ENCODE measurements at regions not wholly inside any gene's neighbourhood (a gene's known extent, or its start where the extent isn't known, plus 50 kb on each side); places are given as distances from the start of the nearest gene placed in this dataset.
"Not testable (repeated sequence)": the region's sequence is repeated elsewhere in the genome, so short reads cannot be mapped to it uniquely, and the experiment has no call there.

GRCh38 chrX:906586-906985 is 276.0 kb downstream of the SHOX start:
- H3K4me3 ChIP-seq = no peak overlapping the region
- DNase-seq = peak in 1 of 2 donors; percentile 16
- peaks cover 0 to under 1% (median 0%) of the 10 kb centered on the region in 3 donors for H3K9me3 ChIP-seq
- H3K4me1 ChIP-seq = no peaks in the 10 kb centered on the region
- H3K27ac ChIP-seq = no peak overlapping the region
- intact Hi-C loops (cut with DNase I; ENCODE audit: low total_unique reads) = no loop called here
- H3K36me3 ChIP-seq = no peaks in the 10 kb centered on the region
- no peak for TF ChIP-seq CTCF (IDR thresholded peaks at IDR 0.05)
- peaks cover 0 to 9% of the 10 kb centered on the region in 2 donors for H3K27me3 ChIP-seq

GRCh38 chrX:905848-906566 is 275.4 kb downstream of the SHOX start:
- peaks cover 0 to 4% (median 0%) of the 10 kb centered on the region in 3 donors for H3K9me3 ChIP-seq
- H3K4me3 ChIP-seq = no peak overlapping the region
- no peak for TF ChIP-seq CTCF (IDR thresholded peaks at IDR 0.05)
- H3K27ac ChIP-seq = no peak overlapping the region
- H3K4me1 ChIP-seq = no peaks in the 10 kb centered on the region
- intact Hi-C loops (cut with DNase I; ENCODE audit: low total_unique reads) = no loop called here
- DNase-seq = peak in 1 of 2 donors; percentile 49
- no peaks in the 10 kb centered on the region for H3K36me3 ChIP-seq
- H3K27me3 ChIP-seq = peaks cover 0 to 9% of the 10 kb centered on the region in 2 donors

- no peak overlapping the region for H3K27ac ChIP-seq
- intact Hi-C loops (cut with DNase I; ENCODE audit: low total_unique reads) = no loop called here
Observed at GRCh38 chrX:903116-903515, 272.5 kb downstream of the SHOX start.

GRCh38 chrX:896256-896655 is 265.7 kb downstream of the SHOX start:
- Histone ChIP-seq H3K27me3 (no peaks in the 10 kb centered on the region), H3K4me3 (no peak overlapping the region), H3K4me1 (no peaks in the 10 kb centered on the region), H3K27ac (no peak overlapping the region), H3K36me3 (no peaks in the 10 kb centered on the region), H3K9me3 (peaks cover 0 to 9% (median 0%) of the 10 kb centered on the region in 3 donors)
- no peak for DNase-seq
- intact Hi-C loops (cut with DNase I; ENCODE audit: low total_unique reads) = no loop called here
- no peak for TF ChIP-seq CTCF (IDR thresholded peaks at IDR 0.05)

More at GRCh38 chrX:903116-903515, 272.5 kb downstream of the SHOX start:
- Histone ChIP-seq H3K4me1 (no peaks in the 10 kb centered on the region), H3K9me3 (peaks cover 0 to 4% (median 0%) of the 10 kb centered on the region in 3 donors), H3K36me3 (no peaks in the 10 kb centered on the region), H3K27me3 (peaks cover 0 to 9% of the 10 kb centered on the region in 2 donors), H3K4me3 (no peak overlapping the region)
- no peak for DNase-seq
- TF ChIP-seq CTCF (IDR thresholded peaks at IDR 0.05) = no peak

GRCh38 chrX:889966-890651 is 259.5 kb downstream of the SHOX start:
- Histone ChIP-seq H3K36me3 (no peaks in the 10 kb centered on the region), H3K27ac (no peak overlapping the region), H3K4me1 (no peaks in the 10 kb centered on the region), H3K4me3 (no peak overlapping the region), H3K27me3 (no peaks in the 10 kb centered on the region), H3K9me3 (peaks cover 0 to 22% (median 6%) of the 10 kb centered on the region in 3 donors)
- no peak for DNase-seq
- intact Hi-C loops (cut with DNase I; ENCODE audit: low total_unique reads) = no loop called here
- TF ChIP-seq CTCF (IDR thresholded peaks at IDR 0.05) = no peak

- H3K27me3 ChIP-seq; H3K27ac ChIP-seq; H3K4me1 ChIP-seq; H3K4me3 ChIP-seq; H3K36me3 ChIP-seq; intact Hi-C loops (cut with DNase I; ENCODE audit: low total_unique reads); DNase-seq: not testable (repeated sequence)
- H3K9me3 ChIP-seq = peaks cover 0 to 22% (median 6%) of the 10 kb centered on the region in 3 donors
Observed at GRCh38 chrX:887724-888123, 257.1 kb downstream of the SHOX start.
